H9 (cell line): ENCODE measurements at regions not wholly inside any gene's neighbourhood (a gene's known extent, or its start where the extent isn't known, plus 50 kb on each side); places are given as distances from the start of the nearest gene placed in this dataset.

Experiments
- DNase-seq: peaks from one replicate; pipeline ENCODE4 v3.0.0-alpha.2; 2017
- H2AFZ ChIP-seq: one replicate; pipeline ENCODE4 v1.6.1; 2013; ENCODE audit warnings: mild to moderate bottlenecking, low read length, control low read depth, moderate library complexity
- H2AK5ac ChIP-seq: 2 replicates; pipeline ENCODE4 v1.6.1; 2013; ENCODE audit warnings: low read length, control low read depth, mixed read lengths; ENCODE audit not compliant: insufficient read length
- H2BK120ac ChIP-seq: one replicate; pipeline ENCODE4 v1.6.1; 2013; ENCODE audit warnings: low read depth, mild to moderate bottlenecking, low read length, control low read depth, inconsistent platforms; ENCODE audit not compliant: poor library complexity, severe bottlenecking
- H2BK12ac ChIP-seq: 2 replicates; pipeline ENCODE4 v1.6.1; 2013; ENCODE audit warnings: low read length, control low read depth, mixed read lengths, low read depth; ENCODE audit not compliant: insufficient read length
- H2BK15ac ChIP-seq: 2 replicates; pipeline ENCODE4 v1.6.1; 2013; ENCODE audit warnings: low read depth, low read length, control low read depth
- H2BK20ac ChIP-seq: one replicate; pipeline ENCODE4 v1.6.1; 2013; ENCODE audit warnings: low read depth, mild to moderate bottlenecking, low read length, control low read depth, inconsistent platforms; ENCODE audit not compliant: poor library complexity, severe bottlenecking
- H2BK5ac ChIP-seq: 2 replicates; pipeline ENCODE4 v1.6.1; 2013; ENCODE audit warnings: low read length, control low read depth, mixed read lengths; ENCODE audit not compliant: insufficient read length
- H3K14ac ChIP-seq: 2 replicates; pipeline ENCODE4 v1.6.1; 2013; ENCODE audit warnings: low read length, control low read depth; ENCODE audit not compliant: insufficient read depth
- H3K18ac ChIP-seq: 2 replicates; pipeline ENCODE4 v1.6.1; 2013; ENCODE audit warnings: low read depth, mild to moderate bottlenecking, mixed read lengths, low read length, control low read depth; ENCODE audit not compliant: insufficient read length
- H3K23ac ChIP-seq: 2 replicates; pipeline ENCODE4 v1.6.1; 2013; ENCODE audit warnings: low read length, control low read depth, mixed read lengths, low read depth; ENCODE audit not compliant: insufficient read length
- H3K23me2 ChIP-seq: 2 replicates; pipeline ENCODE4 v1.6.1; 2013; ENCODE audit warnings: low read depth, mild to moderate bottlenecking, mixed read lengths, low read length, control low read depth; ENCODE audit not compliant: insufficient read length, poor library complexity, severe bottlenecking
- H3K27ac ChIP-seq: 2 replicates; pipeline ENCODE4 v1.5.1; 2013; ENCODE audit warnings: low read length, control low read depth, mixed read lengths, low read depth; ENCODE audit not compliant: insufficient read length
- H3K27me3 ChIP-seq: 2 replicates; pipeline ENCODE4 v1.6.1; 2013; ENCODE audit warnings: low read length, control low read depth, inconsistent platforms; ENCODE audit not compliant: insufficient read depth
- H3K4ac ChIP-seq: 2 replicates; pipeline ENCODE4 v1.6.1; 2013; ENCODE audit warnings: low read depth, mild to moderate bottlenecking, control low read depth, inconsistent platforms, low read length, moderate library complexity
- H3K4me1 ChIP-seq: 2 replicates; pipeline ENCODE4 v1.6.1; 2013; ENCODE audit warnings: low read length, control low read depth, inconsistent platforms; ENCODE audit not compliant: insufficient read depth
- H3K4me2 ChIP-seq: 2 replicates; pipeline ENCODE4 v1.6.1; 2013; ENCODE audit warnings: low read length, control low read depth, mixed read lengths; ENCODE audit not compliant: insufficient read length, insufficient read depth
- H3K56ac ChIP-seq: 2 replicates; pipeline ENCODE4 v1.6.1; 2013; ENCODE audit warnings: low read depth, mild to moderate bottlenecking, mixed read lengths, low read length, control low read depth; ENCODE audit not compliant: insufficient read length
- H3K79me1 ChIP-seq: 2 replicates; pipeline ENCODE4 v1.6.1; 2013; ENCODE audit warnings: low read depth, mild to moderate bottlenecking, moderate library complexity, low read length, control low read depth, inconsistent platforms; ENCODE audit not compliant: insufficient read depth, poor library complexity, severe bottlenecking
- H3K79me2 ChIP-seq: 2 replicates; pipeline ENCODE4 v1.6.1; 2013; ENCODE audit warnings: low read length, control low read depth, inconsistent platforms; ENCODE audit not compliant: insufficient read depth
- H3K9ac ChIP-seq: 2 replicates; pipeline ENCODE4 v1.6.1; 2013; ENCODE audit warnings: low read length, control low read depth, mixed read lengths; ENCODE audit not compliant: insufficient read length; ENCODE audit errors: extremely low read depth
- H3K9me3 ChIP-seq: one replicate; pipeline ENCODE4 v1.6.1; 2013; ENCODE audit warnings: low read depth, low read length, inconsistent platforms; ENCODE audit not compliant: control insufficient read depth
- H3T11ph ChIP-seq: one replicate; pipeline ENCODE4 v1.6.1; 2013; ENCODE audit warnings: mild to moderate bottlenecking, low read length, control low read depth, inconsistent platforms
- H4K20me1 ChIP-seq: one replicate; pipeline ENCODE4 v1.6.1; 2013; ENCODE audit not compliant: control insufficient read depth, insufficient read length, insufficient read depth
- H4K5ac ChIP-seq: 2 replicates; pipeline ENCODE4 v1.6.1; 2013; ENCODE audit warnings: low read depth, mild to moderate bottlenecking, mixed read lengths, low read length, control low read depth; ENCODE audit not compliant: insufficient read length
- H4K8ac ChIP-seq: replicated peaks from 2 replicates; pipeline ENCODE4 v1.6.1; 2013; ENCODE audit warnings: low read length, control low read depth, mixed read lengths, low read depth; ENCODE audit not compliant: insufficient read length
- H4K91ac ChIP-seq: 2 replicates; pipeline ENCODE4 v1.6.1; 2013; ENCODE audit warnings: low read depth, mild to moderate bottlenecking, moderate library complexity, mixed read lengths, low read length, control low read depth; ENCODE audit not compliant: insufficient read length
- H3K27ac Mint-ChIP-seq, 3 experiments: 2 replicates in 2 of 3; 3 replicates in 1 of 3; pipeline ENCODE4 v1.8.0; 2020 to 2021; ENCODE audit warnings: mixed read lengths in 3 of 3, mild to moderate bottlenecking in 1 of 3, moderate library complexity in 1 of 3
- H3K27me3 Mint-ChIP-seq: 2 replicates; pipeline ENCODE4 v1.8.0; 2021; ENCODE audit warnings: low read depth, mild to moderate bottlenecking, moderate library complexity, mixed read lengths
- H3K36me3 Mint-ChIP-seq, 3 experiments: 2 replicates in 2 of 3; 3 replicates in 1 of 3; pipeline ENCODE4 v1.8.0; 2020 to 2021; ENCODE audit warnings: low read depth in 3 of 3, mixed read lengths in 3 of 3; ENCODE audit not compliant: insufficient read depth in 1 of 3
- H3K4me1 Mint-ChIP-seq, 2 experiments: 2 replicates each; pipeline ENCODE4 v1.8.0; 2020; ENCODE audit warnings: mixed read lengths in 2 of 2
- H3K4me3 Mint-ChIP-seq, 2 experiments: 2 replicates in 1 of 2; 3 replicates in 1 of 2; pipeline ENCODE4 v1.8.0; 2020 to 2021; ENCODE audit warnings: mild to moderate bottlenecking in 2 of 2, mixed read lengths in 2 of 2, moderate library complexity in 1 of 2
- H3K9me3 Mint-ChIP-seq, 2 experiments: 2 replicates in 1 of 2; 3 replicates in 1 of 2; pipeline ENCODE4 v1.8.0; 2020; ENCODE audit warnings: mild to moderate bottlenecking in 2 of 2, mixed read lengths in 2 of 2, moderate library complexity in 1 of 2
- WGBS: extraction: QIAGEN DNeasy Blood & Tissue Kit; methylation state at CpG from one replicate; pipeline ENCODE4 v1.1.7; 2013; ENCODE audit warnings: missing lambda C conversion rate, low lambda C conversion rate, mixed read lengths; ENCODE audit not compliant: insufficient read length; ENCODE audit errors: extremely low coverage; 5-methylcytosine and 5-hydroxymethylcytosine counted together
- TF ChIP-seq, protein P1 (sequence below): fragments of 200-600 bp; sonication (generic); conservative IDR thresholded peaks from 3 replicates; pipeline ENCODE4 v1.8.0; 2021; ENCODE audit warnings: antibody characterized with exemption, mild to moderate bottlenecking

DNA sequence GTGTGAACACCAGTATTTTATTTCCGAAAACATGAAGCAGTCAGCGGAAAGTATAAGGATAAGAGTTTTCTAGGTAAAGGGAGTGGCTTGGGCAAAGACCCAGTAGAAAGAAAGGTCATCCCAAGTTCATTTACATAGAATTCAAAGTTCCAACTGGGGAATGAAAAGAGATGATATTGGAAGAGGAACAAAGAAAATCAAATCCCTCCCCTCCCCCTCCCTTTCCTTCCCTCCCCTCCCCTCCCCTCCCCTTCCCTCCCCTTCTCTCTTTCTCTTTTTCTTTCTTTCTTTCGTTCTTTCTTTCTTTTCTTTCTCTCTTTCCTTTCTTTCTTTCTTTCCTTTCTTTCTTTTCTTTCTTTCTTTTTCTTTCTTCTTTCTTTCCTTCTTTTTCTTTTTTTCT lies 675.7 kb upstream of the NRXN1 start:
- H3K79me2 ChIP-seq = no peaks in the 10 kb centered on the region
- H4K5ac ChIP-seq = no peak overlapping the region
- no peak overlapping the region for H2BK120ac ChIP-seq
- WGBS = no CpG with 5 or more reads among the region's 3 CpGs
- no peak for DNase-seq
- no peak overlapping the region for H3K18ac ChIP-seq
- no peak overlapping the region for H3K27ac ChIP-seq
- no peak overlapping the region for H2BK15ac ChIP-seq
- no peaks in the 10 kb centered on the region for H3K79me1 ChIP-seq
- H4K8ac ChIP-seq = no peak overlapping the region
- no peak overlapping the region for H3K4me2 ChIP-seq
- Mint-ChIP-seq H3K4me3 (no peak overlapping the region), H3K4me1 (peaks cover 4% of the 10 kb centered on the region in 2 experiments), H3K36me3 (no peaks in the 10 kb centered on the region), H3K9me3 (no peaks in the 10 kb centered on the region), H3K27me3 (no peaks in the 10 kb centered on the region), H3K27ac (no peak overlapping the region)
- no peaks in the 10 kb centered on the region for H3K27me3 ChIP-seq
- H3K23ac ChIP-seq = no peak overlapping the region
- H2BK12ac ChIP-seq = no peak overlapping the region
- H2BK5ac ChIP-seq = no peak overlapping the region
- no peak overlapping the region for H3K14ac ChIP-seq
- H3K9ac ChIP-seq = no peak overlapping the region
- H3K56ac ChIP-seq = no peak overlapping the region
- no peak overlapping the region for H4K91ac ChIP-seq
- H3T11ph ChIP-seq = no peak overlapping the region
- H2BK20ac ChIP-seq = no peak overlapping the region
- no peaks in the 10 kb centered on the region for H3K23me2 ChIP-seq
- H4K20me1 ChIP-seq = no peaks in the 10 kb centered on the region
- no peak overlapping the region for H3K4ac ChIP-seq
- TF ChIP-seq, protein P1, sequence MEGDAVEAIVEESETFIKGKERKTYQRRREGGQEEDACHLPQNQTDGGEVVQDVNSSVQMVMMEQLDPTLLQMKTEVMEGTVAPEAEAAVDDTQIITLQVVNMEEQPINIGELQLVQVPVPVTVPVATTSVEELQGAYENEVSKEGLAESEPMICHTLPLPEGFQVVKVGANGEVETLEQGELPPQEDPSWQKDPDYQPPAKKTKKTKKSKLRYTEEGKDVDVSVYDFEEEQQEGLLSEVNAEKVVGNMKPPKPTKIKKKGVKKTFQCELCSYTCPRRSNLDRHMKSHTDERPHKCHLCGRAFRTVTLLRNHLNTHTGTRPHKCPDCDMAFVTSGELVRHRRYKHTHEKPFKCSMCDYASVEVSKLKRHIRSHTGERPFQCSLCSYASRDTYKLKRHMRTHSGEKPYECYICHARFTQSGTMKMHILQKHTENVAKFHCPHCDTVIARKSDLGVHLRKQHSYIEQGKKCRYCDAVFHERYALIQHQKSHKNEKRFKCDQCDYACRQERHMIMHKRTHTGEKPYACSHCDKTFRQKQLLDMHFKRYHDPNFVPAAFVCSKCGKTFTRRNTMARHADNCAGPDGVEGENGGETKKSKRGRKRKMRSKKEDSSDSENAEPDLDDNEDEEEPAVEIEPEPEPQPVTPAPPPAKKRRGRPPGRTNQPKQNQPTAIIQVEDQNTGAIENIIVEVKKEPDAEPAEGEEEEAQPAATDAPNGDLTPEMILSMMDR = no peak
- H3K9me3 ChIP-seq = no peaks in the 10 kb centered on the region
- H2AK5ac ChIP-seq = no peak overlapping the region
- H3K4me1 ChIP-seq = no peaks in the 10 kb centered on the region
- H2AFZ ChIP-seq = no peak overlapping the region
